ENCODE measurements at regions not wholly inside any gene's neighbourhood (a gene's known extent, or its start where the extent isn't known, plus 50 kb on each side); places are given as distances from the start of the nearest gene placed in this dataset.
"Not testable (repeated sequence)": the region's sequence is repeated elsewhere in the genome, so short reads cannot be mapped to it uniquely, and the experiment has no call there.

DNA sequence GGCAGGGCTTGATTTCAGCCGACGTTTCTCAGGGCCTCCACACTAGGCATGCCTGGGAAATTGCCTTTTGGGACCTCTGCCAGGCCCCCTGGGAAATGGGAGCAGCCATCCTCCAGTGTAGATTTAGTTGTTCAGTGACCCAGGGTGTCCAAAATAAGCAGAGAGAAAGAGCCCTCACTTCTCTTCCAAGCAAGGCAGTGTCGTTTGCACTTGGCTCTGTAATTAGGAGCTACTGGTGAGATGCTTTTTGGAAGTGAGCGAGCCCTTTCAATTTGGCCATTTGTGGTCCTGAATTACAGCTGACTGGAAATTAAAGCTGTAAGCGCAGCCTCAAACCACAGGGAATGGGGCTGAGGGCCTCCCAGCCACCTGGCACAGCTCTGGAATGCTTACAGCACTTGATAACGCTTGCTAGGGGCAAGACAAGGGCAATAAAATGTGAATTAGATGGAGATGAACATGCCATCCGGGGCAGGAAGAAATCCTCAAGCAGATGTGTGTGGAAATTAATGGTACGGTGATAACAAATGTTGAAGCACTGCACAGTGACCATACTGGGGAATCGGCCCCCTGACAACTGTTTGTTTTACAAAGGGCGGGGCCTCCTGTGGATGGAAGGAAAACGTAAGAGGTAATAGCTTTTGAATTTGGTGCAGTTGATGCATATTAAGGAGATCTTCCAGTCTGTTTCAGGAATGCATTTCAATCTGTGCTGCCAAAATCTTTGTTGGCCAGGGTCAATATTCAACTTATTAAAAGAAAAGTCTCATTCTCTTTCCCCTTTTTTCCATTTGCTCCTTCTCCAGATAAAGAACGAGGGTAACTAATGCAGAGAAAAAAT, 173.1 kb downstream of the UXS1 start:
- peaks cover 7% of the 10 kb centered on the region for H3K4me1 Mint-ChIP-seq
- H3K36me3 Mint-ChIP-seq: no peaks in the 10 kb centered on the region
- CTCF ChIA-PET: no interaction called here
- no peaks in the 10 kb centered on the region for H3K9me3 Mint-ChIP-seq (ENCODE audit: low read depth)
- DNase-seq: no peak
- no peak overlapping the region for H3K4me3 Mint-ChIP-seq
- H3K27ac Mint-ChIP-seq: no peak overlapping the region
- H3K27me3 Mint-ChIP-seq: peaks cover 7% of the 10 kb centered on the region
- ATAC-seq: no peak

GRCh38 chr2:106020032-106020431, 174.1 kb downstream of the UXS1 start:
- peaks cover 7% of the 10 kb centered on the region for H3K4me1 Mint-ChIP-seq
- DNase-seq (no peak), ATAC-seq (no peak)
- H3K27ac Mint-ChIP-seq: no peak overlapping the region
- no peaks in the 10 kb centered on the region for H3K9me3 Mint-ChIP-seq (ENCODE audit: low read depth)
- no peak overlapping the region for H3K4me3 Mint-ChIP-seq
- H3K36me3 Mint-ChIP-seq: no peaks in the 10 kb centered on the region
- H3K27me3 Mint-ChIP-seq: peaks cover 7% of the 10 kb centered on the region
- CTCF ChIA-PET: no interaction called here

- Mint-ChIP-seq H3K4me1 (peaks cover 8% of the 10 kb centered on the region), H3K4me3 (no peak overlapping the region), H3K9me3 (ENCODE audit: low read depth) (peaks cover 2% of the 10 kb centered on the region), H3K27me3 (peaks cover 2% of the 10 kb centered on the region), H3K36me3 (no peaks in the 10 kb centered on the region), H3K27ac (no peak overlapping the region)
- CTCF ChIA-PET: no interaction called here
- ATAC-seq (no peak), DNase-seq (no peak)
These were observed 176.0 kb downstream of the UXS1 start for GRCh38 chr2:106018141-106018540.

- peaks cover 5% of the 10 kb centered on the region for H3K4me1 Mint-ChIP-seq
- H3K36me3 Mint-ChIP-seq: peaks cover 5% of the 10 kb centered on the region
- H3K9me3 Mint-ChIP-seq (ENCODE audit: low read depth): peaks cover 9% of the 10 kb centered on the region
- H3K27ac Mint-ChIP-seq: no peak overlapping the region
- CTCF ChIA-PET: no interaction called here
- H3K27me3 Mint-ChIP-seq: no peaks in the 10 kb centered on the region
- no peak overlapping the region for H3K4me3 Mint-ChIP-seq
- DNase-seq: no peak
- no peak for ATAC-seq
These were observed 181.3 kb downstream of the UXS1 start for GRCh38 chr2:106012591-106013347.

- DNase-seq: no peak
- ATAC-seq: no peak
- Mint-ChIP-seq H3K27ac (no peak overlapping the region), H3K4me3 (no peak overlapping the region), H3K9me3 (ENCODE audit: low read depth) (peaks cover 13% of the 10 kb centered on the region), H3K4me1 (peaks cover 4% of the 10 kb centered on the region), H3K27me3 (no peaks in the 10 kb centered on the region), H3K36me3 (peaks cover 6% of the 10 kb centered on the region)
- CTCF ChIA-PET: no interaction called here
These were observed 182.0 kb downstream of the UXS1 start for GRCh38 chr2:106012001-106012590.

DNA sequence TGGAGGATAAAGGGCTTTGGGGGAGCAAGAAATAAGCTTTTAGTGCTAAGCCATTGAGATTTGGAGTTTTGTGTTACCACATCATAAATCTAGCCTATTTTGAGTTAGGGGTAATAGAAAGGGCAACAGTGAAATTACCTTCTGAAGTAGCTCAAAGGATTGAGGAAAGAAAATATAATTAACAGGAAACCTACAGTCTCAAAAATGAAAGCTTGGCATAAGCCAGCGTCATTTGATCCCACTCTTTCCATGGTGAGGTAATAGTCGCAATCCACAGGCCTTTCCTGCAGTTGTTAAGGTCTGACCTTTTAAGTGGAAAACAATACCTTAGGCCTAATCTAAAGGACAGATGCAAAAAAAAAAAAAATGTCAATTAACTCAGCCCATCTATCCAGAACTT, 182.7 kb downstream of the UXS1 start:
- no peak for DNase-seq
- no peak overlapping the region for H3K4me3 Mint-ChIP-seq
- peaks cover 20% of the 10 kb centered on the region for H3K9me3 Mint-ChIP-seq (ENCODE audit: low read depth)
- CTCF ChIA-PET: no interaction called here
- peaks cover 4% of the 10 kb centered on the region for H3K4me1 Mint-ChIP-seq
- ATAC-seq: no peak
- H3K27ac Mint-ChIP-seq: no peak overlapping the region
- H3K36me3 Mint-ChIP-seq: peaks cover 13% of the 10 kb centered on the region
- H3K27me3 Mint-ChIP-seq: no peaks in the 10 kb centered on the region

GRCh38 chr2:106010818-106011355, 183.2 kb downstream of the UXS1 start:
- Mint-ChIP-seq H3K36me3 (peaks cover 13% of the 10 kb centered on the region), H3K27me3 (no peaks in the 10 kb centered on the region), H3K9me3 (ENCODE audit: low read depth) (peaks cover 20% of the 10 kb centered on the region), H3K4me3 (no peak overlapping the region), H3K27ac (no peak overlapping the region), H3K4me1 (peaks cover 4% of the 10 kb centered on the region)
- DNase-seq (no peak), ATAC-seq (no peak)
- CTCF ChIA-PET: no interaction called here

DNA sequence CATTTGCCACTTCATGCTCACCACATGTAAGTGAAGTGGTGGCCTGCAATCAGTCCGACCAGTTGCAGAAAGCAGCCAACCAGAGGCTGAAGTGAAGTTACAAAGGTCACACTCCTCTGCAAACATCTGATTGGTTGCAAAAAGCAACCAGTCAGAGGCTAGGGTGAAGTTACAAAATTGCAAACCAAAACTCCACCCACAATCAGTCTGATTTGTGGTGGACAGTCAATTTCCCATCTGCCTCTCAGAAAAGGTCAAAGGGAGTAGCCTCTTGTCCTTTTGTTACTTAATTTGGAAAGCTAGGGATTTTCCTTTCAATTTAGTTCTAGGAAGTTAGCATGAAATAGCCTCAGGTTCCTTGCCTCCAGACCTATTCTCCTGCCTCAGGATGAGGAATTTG, 185.0 kb downstream of the UXS1 start:
- Mint-ChIP-seq H3K4me1 (peaks cover 3% of the 10 kb centered on the region), H3K4me3 (no peak overlapping the region), H3K27ac (no peak overlapping the region), H3K9me3 (ENCODE audit: low read depth) (peaks cover 28% of the 10 kb centered on the region), H3K27me3 (no peaks in the 10 kb centered on the region), H3K36me3 (peaks cover 17% of the 10 kb centered on the region)
- CTCF ChIA-PET: no interaction called here
- no peak for DNase-seq
- no peak for ATAC-seq

- DNase-seq (no peak), ATAC-seq (no peak)
- CTCF ChIA-PET: no interaction called here
- no peaks in the 10 kb centered on the region for H3K4me1 Mint-ChIP-seq
- no peak overlapping the region for H3K27ac Mint-ChIP-seq
- H3K36me3 Mint-ChIP-seq: peaks cover 20% of the 10 kb centered on the region
- H3K4me3 Mint-ChIP-seq: no peak overlapping the region
- H3K9me3 Mint-ChIP-seq (ENCODE audit: low read depth): peaks cover 29% of the 10 kb centered on the region
- peaks cover 3% of the 10 kb centered on the region for H3K27me3 Mint-ChIP-seq
These were observed 189.2 kb downstream of the UXS1 start for GRCh38 chr2:106004851-106005250.

- peaks cover 3% of the 10 kb centered on the region for H3K4me1 Mint-ChIP-seq
- H3K27ac Mint-ChIP-seq: no peak overlapping the region
- H3K9me3 Mint-ChIP-seq (ENCODE audit: low read depth): peaks cover 10% of the 10 kb centered on the region
- H3K27me3 Mint-ChIP-seq: peaks cover 5% of the 10 kb centered on the region
- DNase-seq: no peak
- CTCF ChIA-PET: no interaction called here
- H3K4me3 Mint-ChIP-seq: no peak overlapping the region
- peaks cover 10% of the 10 kb centered on the region for H3K36me3 Mint-ChIP-seq
- no peak for ATAC-seq
These were observed 194.7 kb downstream of the UXS1 start for GRCh38 chr2:105999211-105999989.

GRCh38 chr2:105997711-105998110, 196.4 kb downstream of the UXS1 start:
- DNase-seq: no peak
- H3K27me3 Mint-ChIP-seq: peaks cover 5% of the 10 kb centered on the region
- H3K4me3 Mint-ChIP-seq: no peak overlapping the region
- peaks cover 20% of the 10 kb centered on the region for H3K36me3 Mint-ChIP-seq
- no peak for ATAC-seq
- CTCF ChIA-PET: no interaction called here
- H3K27ac Mint-ChIP-seq: no peak overlapping the region
- H3K9me3 Mint-ChIP-seq (ENCODE audit: low read depth): peaks cover 17% of the 10 kb centered on the region
- H3K4me1 Mint-ChIP-seq: peaks cover 7% of the 10 kb centered on the region

- CTCF ChIA-PET: interaction anchor here (1.0 kb wide), 1 partner anchor 88 kb away, joined by 3 read pairs; no protein-coding TSS in a partner anchor
- no peak for DNase-seq
- Mint-ChIP-seq H3K36me3 (peaks cover 37% of the 10 kb centered on the region), H3K9me3 (ENCODE audit: low read depth) (peaks cover 27% of the 10 kb centered on the region), H3K27ac (no peak overlapping the region), H3K27me3 (no peaks in the 10 kb centered on the region), H3K4me1 (peaks cover 27% of the 10 kb centered on the region), H3K4me3 (no peak overlapping the region)
- ATAC-seq: no peak
These were observed 203.5 kb downstream of the UXS1 start for GRCh38 chr2:105990624-105991023.

GRCh38 chr2:105989803-105990202, 204.3 kb downstream of the UXS1 start:
- CTCF ChIA-PET: not testable (repeated sequence)

More at GRCh38 chr2:105989803-105990202, 204.3 kb downstream of the UXS1 start:
- ATAC-seq, H3K4me3 Mint-ChIP-seq, H3K27me3 Mint-ChIP-seq: not testable (repeated sequence)
- Mint-ChIP-seq H3K9me3 (ENCODE audit: low read depth) (peaks cover 29% of the 10 kb centered on the region), H3K36me3 (peaks cover 36% of the 10 kb centered on the region), H3K27ac (peak overlapping the region; percentile 33), H3K4me1 (peaks cover 31% of the 10 kb centered on the region)
- peak; percentile 44 for DNase-seq

All from activated CD8-positive, alpha-beta memory T cell treated with anti-CD3 and anti-CD28 coated beads, Interleukin-2, amount 10 ng/mL, durations not matched to agents 7 days and 5 days (primary cell).